Suprapubic skin (tissue), 4 donors: ENCODE measurements at regions not wholly inside any gene's neighbourhood (a gene's known extent, or its start where the extent isn't known, plus 50 kb on each side); places are given as distances from the start of the nearest gene placed in this dataset.

Experiments
- POLR2A ChIP-seq, 2 donors: fragments of 450-650 bp; IDR thresholded peaks; one replicate each; pipeline ENCODE4 v1.6.1; 2017; ENCODE audit warnings: antibody characterized with exemption in 2 of 2, mild to moderate bottlenecking in 2 of 2, moderate library complexity in 2 of 2
- POLR2AphosphoS5 ChIP-seq, 3 donors: sonication (generic); formaldehyde crosslinking; IDR thresholded peaks; one replicate each; pipeline ENCODE4 v1.6.1; 2017; ENCODE audit warnings: antibody characterized with exemption in 3 of 3
- TF ChIP-seq, protein P1 (sequence below), 2 donors: fragments of 200-600 bp in 1 of 2; fragments of 450-650 bp in 1 of 2; sonication (generic) in 1 of 2; IDR thresholded peaks; one replicate each; pipeline ENCODE4 v1.5.1; 2016 to 2019; ENCODE audit warnings: antibody characterized with exemption in 2 of 2, mild to moderate bottlenecking in 1 of 2, moderate library complexity in 1 of 2

DNA sequence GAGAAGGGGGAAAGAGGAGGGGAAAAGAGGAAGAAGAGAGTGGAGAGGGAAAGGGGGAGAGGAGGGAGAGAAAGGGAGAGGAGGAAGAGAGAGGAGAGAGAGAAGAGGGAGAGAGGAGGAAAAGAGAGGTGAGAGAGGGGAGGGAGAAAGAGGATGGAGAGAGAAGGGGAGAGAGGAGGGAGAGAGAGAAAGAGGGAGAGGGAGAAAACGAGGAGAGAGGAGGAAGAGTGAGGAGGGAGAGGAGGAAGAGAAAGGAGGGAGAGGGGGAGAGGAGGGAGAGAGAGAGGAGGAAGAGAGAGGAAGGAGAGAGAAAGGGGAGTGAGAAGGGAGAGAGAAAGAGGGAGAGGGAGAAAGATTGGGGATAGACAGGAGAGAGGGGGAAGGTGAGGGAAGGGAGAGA, 197.6 kb upstream of the FOXK1 start:
- TF ChIP-seq, protein P1, sequence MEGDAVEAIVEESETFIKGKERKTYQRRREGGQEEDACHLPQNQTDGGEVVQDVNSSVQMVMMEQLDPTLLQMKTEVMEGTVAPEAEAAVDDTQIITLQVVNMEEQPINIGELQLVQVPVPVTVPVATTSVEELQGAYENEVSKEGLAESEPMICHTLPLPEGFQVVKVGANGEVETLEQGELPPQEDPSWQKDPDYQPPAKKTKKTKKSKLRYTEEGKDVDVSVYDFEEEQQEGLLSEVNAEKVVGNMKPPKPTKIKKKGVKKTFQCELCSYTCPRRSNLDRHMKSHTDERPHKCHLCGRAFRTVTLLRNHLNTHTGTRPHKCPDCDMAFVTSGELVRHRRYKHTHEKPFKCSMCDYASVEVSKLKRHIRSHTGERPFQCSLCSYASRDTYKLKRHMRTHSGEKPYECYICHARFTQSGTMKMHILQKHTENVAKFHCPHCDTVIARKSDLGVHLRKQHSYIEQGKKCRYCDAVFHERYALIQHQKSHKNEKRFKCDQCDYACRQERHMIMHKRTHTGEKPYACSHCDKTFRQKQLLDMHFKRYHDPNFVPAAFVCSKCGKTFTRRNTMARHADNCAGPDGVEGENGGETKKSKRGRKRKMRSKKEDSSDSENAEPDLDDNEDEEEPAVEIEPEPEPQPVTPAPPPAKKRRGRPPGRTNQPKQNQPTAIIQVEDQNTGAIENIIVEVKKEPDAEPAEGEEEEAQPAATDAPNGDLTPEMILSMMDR (IDR thresholded peaks at IDR 0.05) = no peak
- TF ChIP-seq POLR2A (IDR thresholded peaks at IDR 0.05) (no peak), POLR2AphosphoS5 (IDR thresholded peaks at IDR 0.05) (no peak)
